NCI-H2107 treated with DMSO at 0.1 percent for 48 hours (cell line): ENCODE measurements at regions not wholly inside any gene's neighbourhood (a gene's known extent, or its start where the extent isn't known, plus 50 kb on each side); places are given as distances from the start of the nearest gene placed in this dataset.
A peak's percentile ranks its signal among the peaks of the same experiment; 100 is the strongest.
"Not testable (repeated sequence)": the region's sequence is repeated elsewhere in the genome, so short reads cannot be mapped to it uniquely, and the experiment has no call there.

ENCODE experiments used
- DNase-seq: peaks from one replicate; lab custom pipeline; 2025; ENCODE audit not compliant: unreplicated experiment; lab: John Stamatoyannopoulos, UW

GRCh38 chr4:112031712-112032328 lies 113.4 kb upstream of the FAM241A start:
- no peak for DNase-seq

- no peak for DNase-seq
Observed at GRCh38 chr4:112036886-112037285, 108.4 kb upstream of the FAM241A start.

- no peak for DNase-seq
Observed at GRCh38 chr4:112038861-112039260, 106.4 kb upstream of the FAM241A start.

- DNase-seq: not testable (repeated sequence)
Observed at GRCh38 chr4:112049119-112049518, 96.1 kb upstream of the FAM241A start.

GRCh38 chr4:112053825-112054350 lies 91.4 kb upstream of the FAM241A start:
- no peak for DNase-seq

- no peak for DNase-seq
Observed at GRCh38 chr4:112055100-112055499, 90.2 kb upstream of the FAM241A start.

GRCh38 chr4:112057470-112057869 lies 87.8 kb upstream of the FAM241A start:
- DNase-seq: no peak

GRCh38 chr4:112058433-112058832 lies 86.8 kb upstream of the FAM241A start:
- no peak for DNase-seq

- peak; percentile 0 for DNase-seq
Observed at GRCh38 chr4:112060212-112060611, 85.0 kb upstream of the FAM241A start.

- no peak for DNase-seq
Observed at GRCh38 chr4:112061207-112061817, 83.9 kb upstream of the FAM241A start.

GRCh38 chr4:112063260-112063659 lies 82.0 kb upstream of the FAM241A start:
- DNase-seq: no peak

GRCh38 chr4:112069110-112069509 lies 76.1 kb upstream of the FAM241A start:
- DNase-seq: no peak

GRCh38 chr4:112073181-112073580 lies 72.1 kb upstream of the FAM241A start:
- no peak for DNase-seq

- DNase-seq: peak; percentile 2
Observed at GRCh38 chr4:112075129-112075753, 70.0 kb upstream of the FAM241A start.

GRCh38 chr4:112075906-112076305 lies 69.3 kb upstream of the FAM241A start:
- DNase-seq: no peak

- DNase-seq: no peak
Observed at GRCh38 chr4:112076919-112077608, 68.2 kb upstream of the FAM241A start.

- no peak for DNase-seq
Observed at GRCh38 chr4:112077743-112078142, 67.5 kb upstream of the FAM241A start.

GRCh38 chr4:112082954-112083586 lies 62.2 kb upstream of the FAM241A start:
- no peak for DNase-seq

- DNase-seq: no peak
Observed at GRCh38 chr4:112083587-112084347, 61.5 kb upstream of the FAM241A start.
